GM13977 (cell line): ENCODE measurements at regions not wholly inside any gene's neighbourhood (a gene's known extent, or its start where the extent isn't known, plus 50 kb on each side); places are given as distances from the start of the nearest gene placed in this dataset.

ENCODE experiments used
- DNase-seq: peaks from one replicate; pipeline ENCODE4 v3.0.0; 2012; ENCODE audit warnings: low spot score
- CTCF ChIP-seq: IDR thresholded peaks from 2 replicates; pipeline ENCODE4 v1.5.1; 2012; ENCODE audit warnings: mild to moderate bottlenecking, control low read depth; ENCODE audit not compliant: insufficient read depth; ENCODE audit errors: extremely low read depth, missing control alignments
- in situ Hi-C: fragments of 300-500 bp; cut with MboI; formaldehyde crosslinking; loops from one replicate; pipeline ENCODE4 v1.12.0; 2022; ENCODE audit warnings: low sequenced_read_pairs, low pct_unique_long_range_greater_than_20kb, mixed read lengths, inconsistent platforms; ENCODE audit not compliant: unreplicated experiment

- no peak for TF ChIP-seq CTCF
- in situ Hi-C loops, result no loop called here
- no peak for DNase-seq
Measured at GRCh38 chr17:13909901-13910519, 159.3 kb upstream of the COX10 start.

DNA sequence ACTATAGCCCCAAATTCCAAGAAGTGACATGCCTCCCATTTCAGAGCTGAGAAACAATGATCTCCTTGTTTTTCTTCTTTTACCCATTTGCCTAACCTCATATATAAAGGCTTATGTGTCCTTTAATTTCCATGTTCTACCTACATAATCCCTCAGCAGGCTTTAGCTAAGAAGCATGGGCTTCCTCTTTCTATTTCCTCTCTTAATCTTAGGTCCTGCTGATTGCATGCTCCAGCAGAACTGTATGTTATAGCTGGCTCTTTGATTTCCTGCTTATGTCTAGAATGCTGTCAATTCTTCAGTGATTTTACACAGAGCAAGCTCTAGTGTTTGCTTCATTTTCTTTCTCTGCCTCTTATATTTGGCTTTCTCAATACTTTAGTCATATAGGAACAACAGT lies 151.7 kb upstream of the COX10 start:
- no peak for TF ChIP-seq CTCF
- no peak for DNase-seq
- in situ Hi-C loops, result no loop called here

DNA sequence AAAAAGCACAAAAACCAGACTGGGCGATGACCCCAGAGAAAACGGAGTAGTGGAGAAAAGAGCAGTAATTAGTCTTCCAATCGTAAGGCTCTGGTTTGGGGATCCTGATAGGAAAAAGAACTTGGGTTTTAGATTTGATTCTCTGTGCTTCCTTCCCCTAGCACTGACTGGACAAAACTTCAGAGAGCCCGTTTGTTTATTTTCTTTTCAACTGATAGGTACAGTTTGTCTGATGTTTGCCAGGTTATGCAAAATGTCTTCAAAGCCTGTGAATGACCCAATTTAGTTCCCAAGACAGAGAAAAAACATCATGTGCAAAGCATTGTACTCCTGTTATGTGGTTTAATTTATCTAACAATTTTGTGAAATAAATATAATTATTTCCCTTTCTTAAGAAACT lies 151.1 kb upstream of the COX10 start:
- no peak for DNase-seq
- in situ Hi-C loops, result no loop called here
- no peak for TF ChIP-seq CTCF

- no peak for TF ChIP-seq CTCF
- in situ Hi-C loops, result no loop called here
- no peak for DNase-seq
Measured at GRCh38 chr17:13919818-13920217, 149.5 kb upstream of the COX10 start.

- no peak for DNase-seq
- in situ Hi-C loops, result no loop called here
- TF ChIP-seq CTCF, result no peak
Measured at GRCh38 chr17:13920413-13920812, 148.9 kb upstream of the COX10 start.

- no peak for DNase-seq
- no peak for TF ChIP-seq CTCF
- in situ Hi-C loops, result no loop called here
Measured at GRCh38 chr17:13921841-13922776, 147.2 kb upstream of the COX10 start.
